ENCODE measurements at regions not wholly inside any gene's neighbourhood (a gene's known extent, or its start where the extent isn't known, plus 50 kb on each side); places are given as distances from the start of the nearest gene placed in this dataset.

GRCh38 chr17:69763503-69763902 lies 311.5 kb upstream of the KCNJ16 start:
- TF ChIP-seq POLR2A (IDR thresholded peaks at IDR 0.05) (no peak), CTCF (IDR thresholded peaks at IDR 0.05) (no peak), POLR2AphosphoS5 (IDR thresholded peaks at IDR 0.05) (no peak), EP300 (IDR thresholded peaks at IDR 0.05) (no peak)

Measured in gastroesophageal sphincter (tissue), 3 donors.